Activated CD8-positive, alpha-beta memory T cell treated with anti-CD3 and anti-CD28 coated beads, Interleukin-2, amount 50 U/mL, for 4 hours (primary cell): ENCODE measurements at regions not wholly inside any gene's neighbourhood (a gene's known extent, or its start where the extent isn't known, plus 50 kb on each side); places are given as distances from the start of the nearest gene placed in this dataset.
"Not testable (repeated sequence)": the region's sequence is repeated elsewhere in the genome, so short reads cannot be mapped to it uniquely, and the experiment has no call there.

Source experiments
- DNase-seq: peaks from one replicate; pipeline ENCODE4 v3.0.0-alpha.2; 2020

DNA sequence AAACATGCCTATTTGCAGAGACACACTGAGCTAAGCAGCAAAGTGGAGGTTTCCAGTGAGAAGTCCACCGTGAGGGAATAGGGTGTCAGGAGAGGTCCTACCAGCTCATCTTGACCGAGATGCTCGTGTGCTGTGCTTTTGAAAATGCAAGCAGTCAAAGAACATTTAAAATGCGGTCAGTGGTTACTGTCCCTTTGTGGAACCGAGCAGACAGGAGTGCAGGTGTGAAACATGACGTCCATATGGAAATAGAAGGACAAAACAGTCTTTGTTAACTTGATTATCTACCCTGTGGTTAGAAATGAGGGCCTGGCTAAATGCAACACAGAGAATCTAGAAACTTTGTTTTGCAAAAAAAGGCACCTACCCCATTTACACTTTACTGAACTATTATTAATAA is 473.3 kb downstream of the SPATA31A6 start:
- DNase-seq, result not testable (repeated sequence)

DNA sequence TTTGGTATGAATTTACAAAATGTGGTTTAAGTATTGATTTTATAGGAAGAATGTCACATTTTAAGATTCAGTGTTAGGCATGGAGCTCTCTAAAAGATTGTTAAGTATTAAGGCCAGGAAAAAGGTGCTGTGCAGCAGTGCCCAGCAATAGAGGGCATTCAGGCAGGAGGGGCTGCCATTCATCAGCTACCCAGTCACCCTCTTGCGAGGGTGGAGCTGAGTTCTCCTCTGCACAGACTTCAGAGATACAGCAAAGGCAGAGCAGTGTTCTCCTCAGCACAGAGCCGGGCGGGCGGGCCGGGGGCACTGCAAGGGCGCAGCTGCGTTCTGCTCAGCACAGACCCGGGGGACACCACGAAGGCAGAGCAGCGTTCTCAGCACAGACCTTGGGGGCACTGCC is 474.0 kb downstream of the SPATA31A6 start:
- not testable (repeated sequence) for DNase-seq

DNA sequence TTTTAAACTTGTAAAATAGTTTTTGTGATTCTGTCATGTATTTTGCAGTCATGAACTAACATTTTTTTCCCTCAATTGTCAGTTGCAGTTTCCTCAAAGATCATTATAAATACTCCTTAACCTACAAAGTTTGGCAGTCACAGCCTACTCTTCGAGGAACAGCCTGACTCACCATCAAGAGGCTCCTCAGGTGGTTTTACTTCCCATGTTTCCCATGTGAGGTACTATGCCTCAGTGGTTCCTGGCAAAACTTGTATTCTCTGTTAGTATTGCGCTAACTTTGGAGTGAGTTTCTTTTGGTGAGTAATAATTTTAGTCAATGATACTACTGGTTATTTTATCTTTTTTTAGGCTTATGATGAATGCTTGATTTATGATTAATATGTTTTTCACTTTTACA is 513.7 kb downstream of the SPATA31A6 start:
- DNase-seq, result not testable (repeated sequence)

DNA sequence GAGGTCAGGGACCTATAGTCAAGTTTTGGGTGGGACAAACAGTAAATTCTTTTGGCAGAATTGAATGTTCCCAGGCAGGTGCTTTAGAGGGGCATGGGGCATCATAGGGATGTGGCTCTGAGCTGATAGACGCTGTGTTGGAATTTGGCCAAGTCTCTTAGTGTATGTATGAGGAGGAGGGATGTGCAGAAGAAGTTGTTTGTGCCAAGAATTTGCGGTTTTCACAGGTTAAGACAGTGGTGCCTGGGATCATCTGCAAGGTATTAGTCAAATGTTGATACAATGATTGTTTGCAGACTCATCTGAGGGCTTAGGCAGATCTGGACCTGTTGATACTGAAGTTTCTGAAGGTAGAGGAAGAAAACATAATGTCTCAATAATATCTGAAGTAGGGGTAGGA is 519.4 kb downstream of the SPATA31A6 start:
- not testable (repeated sequence) for DNase-seq

DNA sequence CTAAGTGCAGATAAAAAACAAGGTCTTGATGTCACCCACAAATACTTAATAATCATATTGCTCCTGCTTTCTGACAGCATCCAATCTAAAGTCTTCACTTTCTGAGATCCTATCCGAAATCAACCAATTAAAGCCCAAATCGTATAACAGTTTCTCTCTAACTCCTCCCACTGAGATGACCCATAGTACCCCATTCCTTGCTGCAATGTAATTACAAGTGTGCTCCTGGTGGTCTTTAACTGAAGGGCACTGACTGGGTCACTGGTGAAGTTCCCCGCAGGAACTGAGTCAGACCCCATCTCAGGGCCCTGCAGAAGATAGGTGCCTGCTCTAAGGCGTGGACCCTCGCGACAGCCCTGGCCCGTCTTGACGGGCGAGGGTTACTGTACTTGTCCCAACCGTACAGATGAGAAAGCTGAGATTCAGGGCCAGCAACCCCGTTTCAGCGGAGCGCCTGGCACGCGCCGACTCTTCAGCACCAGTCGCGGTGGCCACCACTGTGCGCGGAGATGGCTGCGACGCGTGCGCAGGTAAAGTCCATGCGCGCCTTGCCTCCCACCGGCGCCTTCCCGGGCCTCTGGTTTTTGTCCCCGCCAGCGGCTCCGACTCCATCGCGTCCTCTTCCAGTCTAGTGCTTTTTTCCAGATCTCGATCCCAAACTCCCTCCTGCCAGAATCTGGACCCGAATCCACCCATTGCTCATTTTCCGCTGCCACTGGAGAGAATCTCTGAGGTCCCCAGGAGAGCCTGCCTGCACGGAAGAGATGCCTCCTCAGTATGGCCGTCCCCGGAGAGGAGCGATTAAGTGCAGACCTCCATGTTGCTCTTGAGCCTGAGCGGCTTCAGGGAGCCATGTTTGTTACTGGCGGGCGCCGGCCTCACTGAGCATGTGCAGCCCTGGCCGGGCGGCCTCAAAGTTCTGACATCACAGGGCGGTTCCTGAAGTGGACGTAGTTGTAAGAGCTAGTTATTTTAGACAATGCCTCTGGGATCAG is 541.7 kb downstream of the SPATA31A6 start:
- DNase-seq, result peak; percentile 34

DNA sequence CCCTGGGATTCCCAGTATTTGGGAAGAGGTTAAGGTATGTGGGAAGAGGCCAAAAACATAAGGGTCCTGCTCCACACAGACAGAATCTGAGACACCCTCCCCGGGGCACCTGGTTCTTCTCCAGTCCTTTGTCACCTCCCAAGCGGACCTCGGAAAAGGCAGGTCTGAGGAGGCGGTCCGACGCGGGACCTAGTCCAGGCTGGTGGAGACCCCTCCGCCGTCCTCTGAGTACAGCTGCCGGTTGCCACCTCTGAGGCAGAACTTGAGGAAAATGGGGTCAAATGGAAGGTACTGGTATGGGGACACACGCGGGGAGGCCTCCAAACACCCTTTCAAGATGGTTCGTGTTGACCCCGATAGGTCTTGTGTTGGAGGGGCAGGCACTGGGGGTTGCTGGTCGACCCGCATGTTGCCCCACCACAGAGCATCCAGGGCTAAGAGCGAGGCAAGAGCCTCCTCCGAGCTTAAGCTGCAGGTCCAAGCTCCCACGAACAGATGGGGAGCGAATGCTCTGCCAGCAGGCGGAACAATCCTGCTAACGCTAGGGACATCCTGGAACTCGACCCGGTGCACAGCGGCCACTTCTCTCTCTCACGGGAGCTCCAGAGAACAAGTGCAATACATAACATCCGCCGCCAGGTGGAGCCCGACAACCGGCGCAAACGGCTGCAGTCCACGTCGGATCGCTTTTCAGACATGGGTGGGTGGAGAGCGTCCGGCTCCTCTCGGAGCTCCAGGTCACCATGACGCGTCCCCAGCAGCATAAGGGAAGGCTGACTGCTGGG is 559.8 kb downstream of the SPATA31A6 start:
- peak; percentile 63 for DNase-seq

DNA sequence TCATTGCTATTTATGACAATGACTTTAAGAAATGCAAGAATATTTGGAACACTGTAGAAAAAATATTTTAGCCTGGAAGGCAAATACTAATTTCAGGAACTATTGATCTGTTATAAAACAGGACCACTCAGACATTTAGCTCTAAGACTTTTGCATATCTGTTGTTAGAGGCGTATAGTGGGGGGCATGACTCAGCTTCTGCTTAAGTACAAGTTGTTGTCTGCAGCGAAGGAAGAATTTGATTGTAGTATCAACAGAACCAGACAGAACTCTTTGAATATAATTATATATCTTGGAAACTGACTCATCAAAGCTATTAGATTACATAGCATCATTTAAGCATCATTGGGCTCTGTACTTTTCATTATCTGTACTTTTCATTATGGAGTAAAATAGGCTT is 573.8 kb downstream of the SPATA31A6 start:
- not testable (repeated sequence) for DNase-seq

DNA sequence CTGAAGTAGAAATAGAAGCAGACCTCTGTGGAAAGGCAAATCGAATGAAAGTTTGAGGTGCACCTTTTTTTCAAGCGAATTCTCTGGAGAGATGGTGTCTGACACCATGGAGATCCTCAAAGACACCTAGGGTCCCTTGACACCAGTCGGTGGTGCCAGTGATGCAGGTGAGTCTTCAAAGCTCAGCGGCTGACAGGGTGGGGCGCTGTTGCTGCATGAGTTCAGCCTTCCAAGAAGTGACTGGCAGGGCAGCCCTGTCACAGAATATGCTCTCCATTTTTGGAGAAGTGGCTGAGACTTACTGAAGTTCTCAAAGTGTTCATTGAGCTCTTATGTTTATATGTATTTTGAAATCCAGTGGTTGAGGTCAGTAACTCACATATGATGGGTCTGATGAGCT is 575.9 kb downstream of the SPATA31A6 start:
- not testable (repeated sequence) for DNase-seq

DNA sequence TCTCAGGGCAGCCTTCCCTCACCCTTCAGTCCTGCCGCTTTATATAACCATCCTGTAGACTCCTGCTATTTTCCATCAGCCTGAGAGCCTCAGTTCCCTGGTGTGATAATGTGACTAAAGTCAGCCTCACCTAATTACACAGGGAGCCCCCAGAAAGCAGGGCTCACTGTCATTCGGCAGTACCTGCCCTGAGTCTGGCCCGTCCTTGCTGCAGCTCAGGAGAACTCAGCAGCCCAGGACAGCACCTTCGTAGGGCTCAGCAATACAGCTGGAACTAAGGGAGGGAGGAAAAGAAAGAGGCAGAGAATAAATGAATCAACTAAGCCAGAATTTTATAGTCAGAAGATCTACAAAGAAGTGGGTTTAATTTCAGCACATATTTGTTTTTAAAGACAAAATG is 598.7 kb downstream of the SPATA31A6 start:
- not testable (repeated sequence) for DNase-seq

DNA sequence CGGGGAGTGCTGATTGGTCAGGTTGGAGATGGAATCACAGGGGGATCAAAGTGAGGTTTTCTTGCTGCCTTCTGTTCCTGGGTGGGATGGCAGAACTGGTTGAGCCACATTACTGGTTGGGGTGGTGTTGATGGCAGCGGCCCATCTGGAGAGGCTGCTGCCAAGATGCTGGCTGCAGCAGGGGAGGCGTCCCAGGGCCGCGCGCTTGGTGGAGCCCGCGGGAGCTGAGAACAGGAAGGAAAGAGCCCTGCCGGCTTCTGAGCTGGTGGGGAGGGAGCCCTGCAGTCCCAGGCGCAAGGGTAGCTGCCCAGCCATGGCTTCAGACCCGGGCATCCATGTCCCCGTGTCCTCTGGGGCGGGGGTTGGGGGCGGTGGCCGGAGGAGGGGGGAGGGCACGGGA is 609.3 kb downstream of the SPATA31A6 start:
- not testable (repeated sequence) for DNase-seq

DNA sequence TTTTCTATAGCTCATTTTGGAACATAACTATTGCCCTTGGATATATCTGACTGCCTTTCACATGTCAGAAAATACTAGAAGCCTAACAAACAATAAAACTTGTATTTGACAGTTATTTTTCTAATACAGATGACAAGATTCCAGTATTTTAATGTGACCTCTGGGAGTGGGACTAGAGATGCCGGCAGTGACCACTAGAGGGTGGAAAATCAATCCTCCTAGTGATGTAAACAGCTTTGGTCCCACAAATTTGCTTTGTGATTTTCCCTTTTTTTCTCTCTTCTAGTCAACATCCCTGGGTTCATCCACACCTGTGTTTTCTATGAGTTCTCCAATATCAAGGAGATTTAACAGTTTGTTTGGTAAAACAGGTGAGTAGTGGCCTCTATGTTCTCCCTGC is 615.1 kb downstream of the SPATA31A6 start:
- DNase-seq, result not testable (repeated sequence)

DNA sequence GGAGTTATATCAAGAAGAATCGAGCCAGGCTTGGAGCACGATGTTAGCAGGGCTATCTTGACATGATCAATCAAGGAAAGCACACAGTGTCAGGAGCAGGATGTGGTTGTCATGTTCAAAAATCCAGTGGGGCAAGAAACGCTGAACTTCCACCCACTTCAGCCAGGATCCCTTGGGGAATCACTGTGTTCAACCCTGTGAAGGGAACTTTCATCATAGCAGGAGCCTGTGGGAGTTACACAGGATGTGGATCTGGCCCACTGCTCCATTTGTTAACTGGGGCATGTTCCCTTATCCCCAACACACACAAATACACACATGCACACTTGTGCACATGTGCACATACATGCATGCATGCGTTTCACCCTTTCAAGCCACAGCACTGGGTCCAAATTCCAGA is 619.3 kb downstream of the SPATA31A6 start:
- not testable (repeated sequence) for DNase-seq

DNA sequence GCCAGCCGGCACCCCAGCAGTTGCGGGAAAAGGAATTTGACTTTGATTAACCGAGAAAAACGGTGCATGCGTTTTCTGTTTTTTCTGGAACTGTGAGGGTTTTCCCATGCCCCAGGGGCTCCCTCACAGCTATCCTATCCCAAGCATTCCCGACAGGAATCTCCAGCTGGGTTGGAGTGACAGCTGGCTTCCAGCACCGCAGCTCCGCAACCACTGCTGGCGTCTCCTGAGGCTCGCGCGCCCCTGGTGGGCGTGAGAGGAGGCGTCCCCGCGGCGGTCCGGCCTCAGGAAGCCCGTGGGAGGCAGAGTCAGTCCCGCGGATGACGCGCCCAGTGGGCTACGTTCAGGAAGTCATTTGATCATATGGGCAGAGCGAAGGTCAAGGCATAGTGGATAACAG is 623.2 kb downstream of the SPATA31A6 start:
- not testable (repeated sequence) for DNase-seq

DNA sequence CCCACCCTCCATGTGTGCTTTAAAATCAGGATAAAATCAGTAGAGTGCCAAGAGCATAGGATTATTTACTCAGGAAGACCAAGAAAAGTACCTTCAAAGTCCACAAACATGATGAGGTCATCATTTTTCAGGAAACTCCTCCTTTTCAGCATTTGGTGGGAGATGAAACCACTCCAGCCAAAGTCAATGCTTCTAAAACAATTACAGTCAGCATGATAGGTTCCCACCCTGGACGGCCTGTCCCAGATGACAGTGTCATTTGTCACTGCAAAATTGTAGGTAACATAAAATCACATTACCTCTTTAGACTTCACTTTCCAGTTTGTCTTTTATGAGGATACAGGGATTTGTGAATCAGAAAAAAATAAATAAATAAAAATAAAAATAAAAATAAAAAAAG is 638.0 kb downstream of the SPATA31A6 start:
- DNase-seq, result not testable (repeated sequence)

DNA sequence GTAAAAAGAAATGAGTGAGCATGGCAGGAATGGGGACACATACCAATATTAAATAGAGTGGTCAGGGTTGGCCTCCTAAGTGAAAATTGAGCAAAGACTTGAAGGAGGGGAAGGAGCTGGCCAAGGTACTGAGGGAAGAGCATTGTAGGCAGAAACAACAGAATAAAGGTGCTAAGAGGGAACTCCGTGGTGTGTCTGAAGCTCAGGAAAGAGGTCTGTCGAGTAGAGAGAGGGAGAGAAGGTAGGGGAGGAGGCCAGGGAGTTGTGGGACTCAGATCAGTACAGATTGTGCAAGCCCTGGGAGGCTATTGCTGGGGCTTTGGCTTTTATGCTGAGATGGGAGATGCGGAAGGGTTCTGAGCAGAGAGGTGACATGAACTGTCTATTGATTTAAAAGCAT is 664.7 kb downstream of the SPATA31A6 start:
- not testable (repeated sequence) for DNase-seq

DNA sequence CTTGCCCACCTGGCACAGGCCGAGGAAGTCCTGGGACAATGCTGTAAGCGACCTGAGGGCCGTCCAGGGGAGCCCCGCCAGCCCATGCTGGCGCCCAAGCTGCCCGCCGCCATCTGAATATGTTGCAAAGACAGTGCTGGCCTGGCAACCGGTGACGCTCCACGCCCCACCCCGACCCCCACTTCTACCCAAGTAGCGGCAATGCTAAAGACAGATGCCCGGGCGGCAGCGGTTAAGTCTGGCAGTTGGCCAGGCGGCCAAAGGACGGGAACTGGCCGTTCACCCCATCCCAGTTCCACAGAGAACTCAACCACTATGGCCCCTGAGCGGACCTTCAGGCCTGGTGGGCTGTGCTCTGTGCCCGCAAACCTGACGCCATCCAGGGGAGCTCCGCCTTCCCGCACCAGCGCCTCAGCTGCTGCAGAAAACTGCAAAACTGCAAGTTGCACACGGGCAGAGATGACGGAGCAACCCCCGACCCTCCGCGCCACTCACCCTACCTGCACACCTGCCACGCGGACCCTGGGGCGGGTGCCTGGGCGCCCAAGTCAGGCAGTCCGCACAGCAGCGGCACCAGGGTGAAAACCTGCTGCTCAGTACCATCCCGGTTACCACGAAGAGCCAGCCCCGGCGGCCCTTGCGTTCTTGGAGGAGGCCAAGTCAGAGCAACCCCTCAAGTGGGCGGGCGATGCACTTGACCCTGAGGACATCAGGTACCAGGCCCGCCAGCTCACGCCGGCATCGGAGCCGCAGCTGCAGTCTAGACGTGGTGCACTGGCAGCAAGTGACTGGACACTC is 667.6 kb downstream of the SPATA31A6 start:
- DNase-seq, result not testable (repeated sequence)

DNA sequence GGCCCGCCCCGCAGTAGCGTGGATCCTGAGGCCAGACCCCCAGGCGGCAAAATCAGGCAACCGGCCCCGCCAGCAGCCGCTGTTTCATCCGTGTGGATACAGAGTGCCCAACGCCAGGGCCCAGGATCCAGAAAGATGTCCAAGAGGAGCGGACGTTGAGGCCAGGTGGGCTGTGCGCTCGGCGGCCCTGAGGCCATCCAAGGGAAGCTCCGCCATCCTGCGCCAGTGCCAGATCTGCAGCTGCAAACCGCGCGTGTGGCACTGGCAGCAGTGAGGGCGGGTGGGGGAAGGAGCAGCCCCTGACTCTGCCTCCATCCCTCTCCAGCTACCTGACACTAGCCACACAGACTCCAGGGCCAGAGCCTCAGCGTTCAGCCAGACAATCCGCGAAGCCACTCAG is 668.2 kb downstream of the SPATA31A6 start:
- DNase-seq, result not testable (repeated sequence)

DNA sequence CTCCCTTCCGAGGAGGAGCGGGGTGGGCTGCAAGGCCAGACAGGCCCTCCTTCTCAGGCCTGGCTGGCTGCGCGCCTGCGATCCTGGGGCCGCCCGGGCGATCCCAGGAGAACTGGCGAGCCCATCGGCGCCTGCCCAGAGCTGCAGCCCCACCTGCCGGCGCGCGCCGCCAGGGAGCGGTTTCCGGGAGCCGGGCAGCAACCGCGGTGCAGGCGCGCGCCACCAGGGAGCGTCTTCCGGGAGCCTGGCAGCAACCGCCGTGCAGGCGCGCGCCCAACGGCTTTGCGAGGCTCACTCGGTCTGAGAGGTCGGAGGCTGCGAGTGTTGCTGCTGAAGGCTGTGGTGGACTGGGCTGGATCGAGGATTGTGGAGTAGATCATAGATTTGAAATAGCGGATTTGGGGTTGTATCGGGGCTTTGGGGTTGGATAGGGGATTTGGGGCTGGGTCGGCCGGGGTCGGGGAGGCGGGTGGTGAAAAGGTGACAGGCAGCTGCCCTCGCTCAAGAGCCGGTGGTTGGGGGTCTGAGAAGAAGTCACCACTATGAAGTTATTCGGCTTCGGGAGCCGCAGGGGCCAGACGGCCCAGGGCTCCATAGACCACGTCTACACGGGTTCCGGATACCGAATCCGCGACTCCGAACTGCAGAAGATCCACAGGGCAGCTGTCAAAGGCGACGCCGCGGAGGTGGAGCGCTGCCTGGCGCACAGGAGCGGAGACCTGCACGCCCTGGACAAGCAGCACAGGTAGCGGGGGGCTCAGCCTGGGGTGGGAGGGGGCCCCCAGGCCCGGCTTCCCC is 668.9 kb downstream of the SPATA31A6 start:
- DNase-seq, result not testable (repeated sequence)

DNA sequence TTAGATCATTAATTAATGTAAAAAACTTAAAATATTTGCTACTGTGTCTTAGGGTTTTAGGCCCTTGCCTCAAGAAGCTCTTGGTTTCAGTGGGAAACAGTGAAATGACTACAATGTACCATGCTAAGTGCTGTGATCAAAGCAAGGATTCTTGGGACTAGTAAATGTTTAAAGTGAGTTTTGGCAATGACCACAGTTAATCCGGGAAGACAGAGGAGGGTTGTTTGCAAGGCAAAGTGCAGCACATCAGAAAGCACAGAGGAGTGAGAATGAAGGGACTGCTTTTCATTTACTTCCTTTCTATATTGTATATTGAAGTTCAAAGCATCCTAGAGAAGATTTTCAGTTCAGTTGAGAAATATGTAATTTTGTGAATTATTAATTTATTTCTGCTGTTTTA is 676.7 kb downstream of the SPATA31A6 start:
- DNase-seq, result not testable (repeated sequence)

DNA sequence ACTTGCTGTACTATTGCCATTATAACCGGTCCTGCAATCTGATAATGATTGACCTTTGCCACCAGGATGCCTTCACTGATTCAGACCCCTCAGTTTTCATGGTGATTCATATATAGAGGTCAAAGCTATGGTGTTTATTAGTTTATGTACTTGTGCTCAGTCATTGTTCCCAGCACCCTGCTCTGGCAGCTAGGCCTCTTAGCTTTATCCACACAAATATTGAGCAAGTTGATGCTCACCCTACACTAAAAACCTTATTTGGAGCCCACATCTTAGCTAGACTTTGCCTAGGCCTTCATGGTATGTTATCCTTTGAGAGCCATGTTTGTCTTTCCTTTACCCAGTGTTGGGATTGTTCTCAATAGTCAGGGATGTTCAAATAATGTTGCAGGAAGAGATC is 679.0 kb downstream of the SPATA31A6 start:
- DNase-seq, result not testable (repeated sequence)
